GM12878 (cell line): ENCODE measurements at regions not wholly inside any gene's neighbourhood (a gene's known extent, or its start where the extent isn't known, plus 50 kb on each side); places are given as distances from the start of the nearest gene placed in this dataset.

ENCODE experiments used
- CBFB ChIP-seq: IDR thresholded peaks from 2 replicates; pipeline ENCODE4 v1.6.1; 2016; ENCODE audit warnings: antibody characterized with exemption, low read depth
- CHD1 ChIP-seq: IDR thresholded peaks from 2 replicates; pipeline ENCODE4 v1.6.1; 2012; ENCODE audit warnings: low read depth, low read length, improper control_type of control experiment
- CREM ChIP-seq: IDR thresholded peaks from 2 replicates; pipeline ENCODE4 v1.6.1; 2014; ENCODE audit warnings: antibody characterized with exemption, low read depth
- EZH2 ChIP-seq: IDR thresholded peaks from 2 replicates; pipeline ENCODE4 v1.6.1; 2012; ENCODE audit warnings: low read depth, mild to moderate bottlenecking, control low read depth, inconsistent platforms, low read length, borderline replicate concordance; ENCODE audit not compliant: control insufficient read depth
- NKRF ChIP-seq: fragments of 450-650 bp; conservative IDR thresholded peaks from 2 replicates; pipeline ENCODE4 v1.6.1; 2017; ENCODE audit warnings: mild to moderate bottlenecking, moderate library complexity
- POLR2A ChIP-seq: IDR thresholded peaks from 2 replicates; pipeline ENCODE4 v1.6.1; 2011; ENCODE audit warnings: low read depth, mild to moderate bottlenecking, low read length
- POLR2AphosphoS5 ChIP-seq: IDR thresholded peaks from 2 replicates; pipeline ENCODE4 v1.6.1; 2011; ENCODE audit warnings: mild to moderate bottlenecking, low read length, inconsistent platforms
- RAD51 ChIP-seq: fragments of 450-650 bp; IDR thresholded peaks from 2 replicates; pipeline ENCODE4 v1.6.1; 2016; ENCODE audit warnings: moderate library complexity, mild to moderate bottlenecking, inconsistent platforms
- STAT1 ChIP-seq: fragments of 450-650 bp; conservative IDR thresholded peaks from 2 replicates; pipeline ENCODE4 v1.6.1; 2014; ENCODE audit warnings: antibody characterized with exemption, mild to moderate bottlenecking
- TAF1 ChIP-seq: IDR thresholded peaks from 2 replicates; pipeline ENCODE4 v1.6.1; 2011; ENCODE audit warnings: mild to moderate bottlenecking, low read depth, low read length, borderline replicate concordance

- no peak for TF ChIP-seq CBFB
- TF ChIP-seq CREM, result no peak
- no peak for TF ChIP-seq CHD1
- TF ChIP-seq TAF1, result no peak
- no peak for TF ChIP-seq POLR2A
- TF ChIP-seq NKRF, result no peak
- TF ChIP-seq STAT1, result no peak
- no peak for TF ChIP-seq POLR2AphosphoS5
- no peak for TF ChIP-seq EZH2
- TF ChIP-seq RAD51, result no peak
These were observed 68.6 kb upstream of the NPHP3 start for GRCh38 chr3:132790806-132791205.
